K562 (cell line): ENCODE measurements at regions not wholly inside any gene's neighbourhood (a gene's known extent, or its start where the extent isn't known, plus 50 kb on each side); places are given as distances from the start of the nearest gene placed in this dataset.

Experiments
- ATAC-seq: fragments of 200-7000 bp; cut with Tn5 transposase; 3 replicates; pipeline ENCODE4 v1.9.1; 2020; ENCODE audit warnings: moderate library complexity
- BruUV-seq: library from RNA; stranded (reverse); fragments of 400-500 nt; replicated peaks from 2 replicates; lab custom pipeline; 2021; lab: Mats Ljungman, UMichigan
- CTCF ChIA-PET: fragments of 300-600 bp; formaldehyde crosslinking; extraction: SDS; loops from one replicate; lab custom pipeline; 2021; ENCODE audit warnings: low intra/inter-chr PET ratio; lab: Yijun Ruan, JAX
- POLR2A ChIA-PET: fragments of 300-600, 350-650 bp; sonication (Branson Sonifier 250); formaldehyde crosslinking; extraction: SDS; loops from one replicate; lab custom pipeline; 2021; ENCODE audit warnings: antibody characterized with exemption, inconsistent platforms; lab: Yijun Ruan, JAX
- DNase-seq, 4 experiments: peaks; one replicate each; pipeline versions ENCODE4 v3.0.0 to v3.0.0-alpha.2; 2011 to 2018; ENCODE audit warnings: low spot score in 3 of 4, mixed read lengths in 3 of 4; ENCODE audit errors: extremely low read depth in 1 of 4
- FAIRE-seq: peaks from 2 replicates; lab custom pipeline; 2011; peaks lifted over from hg19 to GRCh38; lab: Jason Lieb, UNC
- H2AFZ ChIP-seq: 2 replicates; pipeline ENCODE4 v1.6.0; 2011; ENCODE audit warnings: low read depth, low read length, control low read depth, inconsistent platforms
- H3K27ac ChIP-seq: fragments of 200-600 bp; 3 replicates; pipeline ENCODE4 v1.8.0; 2011; ENCODE audit warnings: low read depth, mild to moderate bottlenecking, control low read depth, inconsistent platforms, low read length, moderate library complexity, mixed read lengths; ENCODE audit errors: extremely low read depth
- H3K27me3 ChIP-seq, 2 experiments: fragments of 300-600 bp in 1 of 2; 2 replicates in 1 of 2; 3 replicates in 1 of 2; pipeline versions ENCODE4 v1.6.0 to v1.8.0; 2011; ENCODE audit warnings: inconsistent platforms in 2 of 2, low read length in 2 of 2, mild to moderate bottlenecking in 1 of 2, mixed read lengths in 1 of 2, moderate library complexity in 1 of 2; ENCODE audit not compliant: control insufficient read depth in 2 of 2, insufficient read depth in 2 of 2
- H3K36me3 ChIP-seq: fragments of 300-600 bp; 3 replicates; pipeline ENCODE4 v1.8.0; 2011; ENCODE audit warnings: mild to moderate bottlenecking, low read length, inconsistent platforms; ENCODE audit not compliant: control insufficient read depth, insufficient read depth
- H3K4me1 ChIP-seq, 2 experiments: fragments of 200-600 bp in 1 of 2; replicated peaks in 1 of 2; 2 replicates in 1 of 2; 3 replicates in 1 of 2; pipeline versions ENCODE4 v1.5.1 to v1.8.0; 2011; ENCODE audit warnings: inconsistent platforms in 2 of 2, low read length in 2 of 2, mild to moderate bottlenecking in 1 of 2, mixed read lengths in 1 of 2, moderate library complexity in 1 of 2; ENCODE audit not compliant: control insufficient read depth in 2 of 2, insufficient read depth in 2 of 2
- H3K4me2 ChIP-seq: 2 replicates; pipeline ENCODE4 v1.6.1; 2011; ENCODE audit warnings: low read length, control low read depth, inconsistent platforms, mixed read lengths; ENCODE audit not compliant: insufficient read depth
- H3K4me3 ChIP-seq: fragments of 200-600 bp; sonication (generic), shearing (Covaris generic); 2 replicates; pipeline ENCODE4 v1.5.1; 2016; ENCODE audit warnings: control low read depth, inconsistent platforms
- H3K79me2 ChIP-seq: fragments of 200-600 bp; 3 replicates; pipeline ENCODE4 v1.8.0; 2011; ENCODE audit warnings: low read length, inconsistent platforms; ENCODE audit not compliant: control insufficient read depth, insufficient read depth
- H3K9ac ChIP-seq, 2 experiments: 2 replicates each; pipeline versions ENCODE4 v1.6.0 to v1.6.1; 2011; ENCODE audit warnings: low read depth in 2 of 2, low read length in 2 of 2, control low read depth in 1 of 2, inconsistent platforms in 1 of 2, mild to moderate bottlenecking in 1 of 2, mixed read lengths in 1 of 2; ENCODE audit not compliant: insufficient read depth in 1 of 2
- H3K9me1 ChIP-seq: one replicate; pipeline ENCODE4 v1.6.0; 2011; ENCODE audit warnings: inconsistent platforms, mild to moderate bottlenecking, low read length, moderate library complexity; ENCODE audit not compliant: control insufficient read depth, insufficient read depth
- H3K9me3 ChIP-seq: replicated peaks from 2 replicates; pipeline ENCODE4 v1.5.1; 2011; ENCODE audit warnings: low read depth, low read length, inconsistent platforms; ENCODE audit not compliant: control insufficient read depth, insufficient read depth
- H4K20me1 ChIP-seq: replicated peaks from 2 replicates; pipeline ENCODE4 v1.6.1; 2011; ENCODE audit warnings: low read length, inconsistent platforms, mixed read lengths; ENCODE audit not compliant: control insufficient read depth, insufficient read depth
- ELF2 ChIP-seq: fragments of 250-450 bp; sonication (Bioruptor Pico); IDR thresholded peaks from 2 replicates; pipeline ENCODE4 v1.5.0; 2021; ENCODE audit warnings: mild to moderate bottlenecking
- FOXP1 ChIP-seq: sonication (generic); formaldehyde crosslinking; IDR thresholded peaks from 2 replicates; pipeline ENCODE4 v1.8.0; 2022; ENCODE audit warnings: mild to moderate bottlenecking, missing genetic modification reagents
- L3MBTL2 ChIP-seq: fragments of 450-650 bp; IDR thresholded peaks from 2 replicates; pipeline ENCODE4 v1.6.1; 2016; ENCODE audit warnings: mild to moderate bottlenecking, moderate library complexity
- MTA2 ChIP-seq: fragments of 450-650 bp; IDR thresholded peaks from 2 replicates; pipeline ENCODE4 v1.6.1; 2016; ENCODE audit warnings: low read depth
- PHF8 ChIP-seq: fragments of 200-600 bp; sonication (generic); IDR thresholded peaks from 2 replicates; pipeline ENCODE4 v1.6.1; 2012; ENCODE audit warnings: mixed run types, mild to moderate bottlenecking, inconsistent platforms, low read length, moderate library complexity, borderline replicate concordance
- PYGO2 ChIP-seq: fragments of 450-650 bp; IDR thresholded peaks from 2 replicates; pipeline ENCODE4 v1.6.1; 2016; ENCODE audit warnings: mild to moderate bottlenecking, missing genetic modification characterization, moderate library complexity, missing compliant biosample characterization
- SAP30 ChIP-seq: fragments of 200-600 bp; sonication (generic); IDR thresholded peaks from 2 replicates; pipeline ENCODE4 v1.6.1; 2012; ENCODE audit warnings: borderline replicate concordance, low read depth, mild to moderate bottlenecking, moderate library complexity, low read length, control low read depth, inconsistent platforms; ENCODE audit not compliant: insufficient read depth, poor library complexity, severe bottlenecking
- TCF7L2 ChIP-seq: fragments of 150-350 bp; IDR thresholded peaks from 2 replicates; pipeline ENCODE4 v1.6.1; 2016; ENCODE audit warnings: low read depth, mild to moderate bottlenecking, low read length, moderate library complexity
- VEZF1 ChIP-seq: fragments of 200-800 bp; sonication (Bioruptor generic); IDR thresholded peaks from 2 replicates; pipeline ENCODE4 v1.6.1; 2017; ENCODE audit warnings: missing genetic modification characterization, missing compliant biosample characterization
- WGBS: fragments of 100-300 bp; shearing (Covaris generic); methylation state at CpG from one replicate; pipeline ENCODE4 v1.1.6; 2016; ENCODE audit warnings: low coverage, mixed read lengths; ENCODE audit not compliant: insufficient coverage; ENCODE audit errors: missing lambda C conversion rate; 5-methylcytosine and 5-hydroxymethylcytosine counted together
- in situ Hi-C: fragments of 300-500 bp; cut with MboI; formaldehyde crosslinking; loops from 4 replicates; pipeline ENCODE4 v1.15.0; 2018; ENCODE audit warnings: inconsistent platforms, mixed read lengths
- intact Hi-C: fragments of 100-400 bp; cut with micrococcal nuclease; formaldehyde crosslinking; loops from 2 replicates; pipeline ENCODE4 v1.14.2; 2022
- TF ChIP-seq, protein P1 (sequence below): fragments of 250-450 bp; sonication (Bioruptor Pico); IDR thresholded peaks from 2 replicates; pipeline ENCODE4 v1.5.0; 2022; ENCODE audit warnings: mild to moderate bottlenecking
- TF ChIP-seq, protein P2 (sequence below): fragments of 450-650 bp; formaldehyde crosslinking; IDR thresholded peaks from 2 replicates; pipeline ENCODE4 v1.4.0; 2020; ENCODE audit warnings: mild to moderate bottlenecking, moderate library complexity
- TF ChIP-seq, protein P3 (sequence below), 2 experiments: IDR thresholded peaks; 2 replicates each; pipeline ENCODE4 v1.6.1; 2011; ENCODE audit warnings: borderline replicate concordance in 1 of 2, control low read depth in 1 of 2, low read depth in 1 of 2, low read length in 1 of 2, mild to moderate bottlenecking in 1 of 2, mixed read lengths in 1 of 2, moderate library complexity in 1 of 2; ENCODE audit not compliant: insufficient read depth in 1 of 2, insufficient read length in 1 of 2, poor library complexity in 1 of 2, severe bottlenecking in 1 of 2; ENCODE audit errors: extremely low read depth in 1 of 2
- TF ChIP-seq, protein P4 (sequence below): fragments of 450-650 bp; IDR thresholded peaks from 2 replicates; pipeline ENCODE4 v1.6.1; 2016; ENCODE audit warnings: low read depth, mild to moderate bottlenecking, moderate library complexity

DNA sequence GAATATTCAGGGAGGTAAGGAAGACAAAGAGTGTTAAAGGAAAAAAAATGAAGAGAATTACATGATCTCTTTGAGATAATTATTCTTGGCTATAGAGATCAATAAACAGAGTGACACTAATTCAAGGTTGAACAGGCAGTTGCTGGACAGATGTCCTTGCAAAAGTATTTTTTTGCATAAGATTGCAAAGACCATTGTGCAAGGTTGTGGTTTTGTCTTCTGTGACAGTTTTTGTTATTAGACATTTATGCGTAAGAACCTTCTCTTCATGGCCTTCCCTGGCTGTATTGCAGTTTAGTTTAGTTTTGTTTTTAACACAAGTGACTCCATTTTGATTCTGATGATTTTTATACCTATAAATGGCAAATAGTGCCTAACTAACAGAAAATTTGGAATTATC, 682.8 kb upstream of the ARPP21 start:
- ChIA-PET CTCF (no interaction called here), POLR2A (no interaction called here)

More for the DNA sequence above, 682.8 kb upstream of the ARPP21 start:
- H2AFZ ChIP-seq, result no peak overlapping the region
- BruUV-seq, result no TSS peak
- in situ Hi-C loops (no loop called here), intact Hi-C loops (no loop called here)
- no peak for TF ChIP-seq VEZF1 (CRISPR knock-in tag)
- TF ChIP-seq, protein P1, sequence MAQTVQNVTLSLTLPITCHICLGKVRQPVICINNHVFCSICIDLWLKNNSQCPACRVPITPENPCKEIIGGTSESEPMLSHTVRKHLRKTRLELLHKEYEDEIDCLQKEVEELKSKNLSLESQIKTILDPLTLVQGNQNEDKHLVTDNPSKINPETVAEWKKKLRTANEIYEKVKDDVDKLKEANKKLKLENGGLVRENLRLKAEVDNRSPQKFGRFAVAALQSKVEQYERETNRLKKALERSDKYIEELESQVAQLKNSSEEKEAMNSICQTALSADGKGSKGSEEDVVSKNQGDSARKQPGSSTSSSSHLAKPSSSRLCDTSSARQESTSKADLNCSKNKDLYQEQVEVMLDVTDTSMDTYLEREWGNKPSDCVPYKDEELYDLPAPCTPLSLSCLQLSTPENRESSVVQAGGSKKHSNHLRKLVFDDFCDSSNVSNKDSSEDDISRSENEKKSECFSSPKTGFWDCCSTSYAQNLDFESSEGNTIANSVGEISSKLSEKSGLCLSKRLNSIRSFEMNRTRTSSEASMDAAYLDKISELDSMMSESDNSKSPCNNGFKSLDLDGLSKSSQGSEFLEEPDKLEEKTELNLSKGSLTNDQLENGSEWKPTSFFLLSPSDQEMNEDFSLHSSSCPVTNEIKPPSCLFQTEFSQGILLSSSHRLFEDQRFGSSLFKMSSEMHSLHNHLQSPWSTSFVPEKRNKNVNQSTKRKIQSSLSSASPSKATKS (CRISPR knock-in tag), result no peak
- TF ChIP-seq TCF7L2, result no peak
- TF ChIP-seq PHF8, result no peak
- no peak for TF ChIP-seq FOXP1 (CRISPR knock-in tag)
- TF ChIP-seq L3MBTL2, result no peak
- TF ChIP-seq ELF2, result no peak
- TF ChIP-seq, protein P2, sequence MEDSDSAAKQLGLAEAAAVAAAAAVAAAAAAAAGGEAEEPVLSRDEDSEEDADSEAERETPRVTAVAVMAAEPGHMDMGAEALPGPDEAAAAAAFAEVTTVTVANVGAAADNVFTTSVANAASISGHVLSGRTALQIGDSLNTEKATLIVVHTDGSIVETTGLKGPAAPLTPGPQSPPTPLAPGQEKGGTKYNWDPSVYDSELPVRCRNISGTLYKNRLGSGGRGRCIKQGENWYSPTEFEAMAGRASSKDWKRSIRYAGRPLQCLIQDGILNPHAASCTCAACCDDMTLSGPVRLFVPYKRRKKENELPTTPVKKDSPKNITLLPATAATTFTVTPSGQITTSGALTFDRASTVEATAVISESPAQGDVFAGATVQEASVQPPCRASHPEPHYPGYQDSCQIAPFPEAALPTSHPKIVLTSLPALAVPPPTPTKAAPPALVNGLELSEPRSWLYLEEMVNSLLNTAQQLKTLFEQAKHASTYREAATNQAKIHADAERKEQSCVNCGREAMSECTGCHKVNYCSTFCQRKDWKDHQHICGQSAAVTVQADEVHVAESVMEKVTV, result no peak
- no peak for TF ChIP-seq SAP30
- TF ChIP-seq PYGO2 (tag), result no peak
- TF ChIP-seq, protein P3, sequence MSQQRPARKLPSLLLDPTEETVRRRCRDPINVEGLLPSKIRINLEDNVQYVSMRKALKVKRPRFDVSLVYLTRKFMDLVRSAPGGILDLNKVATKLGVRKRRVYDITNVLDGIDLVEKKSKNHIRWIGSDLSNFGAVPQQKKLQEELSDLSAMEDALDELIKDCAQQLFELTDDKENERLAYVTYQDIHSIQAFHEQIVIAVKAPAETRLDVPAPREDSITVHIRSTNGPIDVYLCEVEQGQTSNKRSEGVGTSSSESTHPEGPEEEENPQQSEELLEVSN (IDR thresholded peaks at IDR 0.05; ENCODE audit: borderline replicate concordance in 1 of 2, extremely low read depth in 1 of 2, insufficient read depth in 1 of 2, insufficient read length in 1 of 2, low read depth in 1 of 2, low read length in 1 of 2, poor library complexity in 1 of 2, severe bottlenecking in 1 of 2), result no peak
- no peak for TF ChIP-seq MTA2
- TF ChIP-seq, protein P4, sequence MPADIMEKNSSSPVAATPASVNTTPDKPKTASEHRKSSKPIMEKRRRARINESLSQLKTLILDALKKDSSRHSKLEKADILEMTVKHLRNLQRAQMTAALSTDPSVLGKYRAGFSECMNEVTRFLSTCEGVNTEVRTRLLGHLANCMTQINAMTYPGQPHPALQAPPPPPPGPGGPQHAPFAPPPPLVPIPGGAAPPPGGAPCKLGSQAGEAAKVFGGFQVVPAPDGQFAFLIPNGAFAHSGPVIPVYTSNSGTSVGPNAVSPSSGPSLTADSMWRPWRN, result no peak
- FAIRE-seq (no peak), ATAC-seq (no peak), DNase-seq (no peak)
- no peaks in the 10 kb centered on the region for H3K9me1 ChIP-seq
- H3K36me3 ChIP-seq, result no peaks in the 10 kb centered on the region
- H3K4me2 ChIP-seq, result no peak overlapping the region
- 0 out of 2 replicates have a peak, but pooled peaks cover 3% of the 10 kb centered on the region for H3K9me3 ChIP-seq
- H3K27me3 ChIP-seq, result no peaks in the 10 kb centered on the region
- WGBS, result 5% methylated on average over 1 of the region's 1 CpG
- no peak overlapping the region for H3K4me3 ChIP-seq
- H3K27ac ChIP-seq, result no peak overlapping the region
- no peak overlapping the region for H3K9ac ChIP-seq
- H3K4me1 ChIP-seq, result no peaks in the 10 kb centered on the region
- no peaks in the 10 kb centered on the region for H4K20me1 ChIP-seq
- no peaks in the 10 kb centered on the region for H3K79me2 ChIP-seq
